CD4-positive, alpha-beta T cell (primary cell): ENCODE measurements at regions not wholly inside any gene's neighbourhood (a gene's known extent, or its start where the extent isn't known, plus 50 kb on each side); places are given as distances from the start of the nearest gene placed in this dataset.

ENCODE experiments used
- ATAC-seq: fragments of 200-7000 bp; cut with Tn5 transposase; one replicate; pipeline ENCODE4 v1.10.0; 2022; ENCODE audit warnings: mild to moderate bottlenecking; ENCODE audit not compliant: poor library complexity
- CTCF ChIA-PET: fragments of 350-600 bp; sonication (Branson Sonifier 250); formaldehyde crosslinking; loops from one replicate; lab custom pipeline; 2021; ENCODE audit warnings: antibody characterized with exemption, inconsistent platforms; lab: Charles Lee
- POLR2A ChIA-PET: fragments of 350-600 bp; sonication (Branson Sonifier 250); formaldehyde crosslinking; loops from one replicate; lab custom pipeline; 2021; ENCODE audit warnings: antibody characterized with exemption, inconsistent platforms; lab: Charles Lee
- DNase-seq, 14 experiments: peaks; one replicate each; pipeline ENCODE4 v3.0.0-alpha.2; 2013 to 2020; ENCODE audit warnings: mixed read lengths in 2 of 14
- H3K27ac ChIP-seq, 2 donors: one replicate each; pipeline versions ENCODE4 v1.5.1 to v1.7.0; 2013; ENCODE audit warnings: low read length in 2 of 2, low read depth in 1 of 2, mild to moderate bottlenecking in 1 of 2
- H3K27me3 ChIP-seq, 2 experiments: 1 replicate in 1 of 2; 2 replicates in 1 of 2; pipeline versions ENCODE4 v1.6.1 to v1.7.0; 2013; ENCODE audit warnings: low read length in 2 of 2, control low read depth in 1 of 2, mild to moderate bottlenecking in 1 of 2, moderate library complexity in 1 of 2; ENCODE audit not compliant: insufficient read depth in 2 of 2, control insufficient read depth in 1 of 2
- H3K36me3 ChIP-seq: one replicate; pipeline ENCODE4 v1.6.1; 2013; ENCODE audit warnings: low read length, control low read depth; ENCODE audit not compliant: insufficient read depth
- H3K4me1 ChIP-seq: one replicate; pipeline ENCODE4 v1.6.1; 2013; ENCODE audit warnings: low read length, control low read depth; ENCODE audit not compliant: insufficient read depth
- H3K4me3 ChIP-seq: one replicate; pipeline ENCODE4 v1.5.1; 2013; ENCODE audit warnings: mild to moderate bottlenecking, low read length, moderate library complexity
- H3K9me3 ChIP-seq, 2 experiments: 1 replicate in 1 of 2; 2 replicates in 1 of 2; pipeline versions ENCODE4 v1.6.1 to v1.7.0; 2013; ENCODE audit warnings: low read length in 2 of 2, mild to moderate bottlenecking in 2 of 2, control low read depth in 1 of 2, moderate library complexity in 1 of 2; ENCODE audit not compliant: control insufficient read depth in 1 of 2, insufficient read depth in 1 of 2
- H3K27ac Mint-ChIP-seq: one replicate; pipeline ENCODE4 v1.8.0; 2020; ENCODE audit warnings: mixed read lengths
- H3K27me3 Mint-ChIP-seq: one replicate; pipeline ENCODE4 v1.8.0; 2021; ENCODE audit warnings: mixed read lengths
- H3K36me3 Mint-ChIP-seq: one replicate; pipeline ENCODE4 v1.8.0; 2021; ENCODE audit warnings: low read depth, mixed read lengths
- H3K4me1 Mint-ChIP-seq: one replicate; pipeline ENCODE4 v1.8.0; 2021; ENCODE audit warnings: low read depth, mixed read lengths
- H3K4me3 Mint-ChIP-seq: one replicate; pipeline ENCODE4 v1.8.0; 2020; ENCODE audit warnings: mild to moderate bottlenecking, mixed read lengths
- H3K9me3 Mint-ChIP-seq: one replicate; pipeline ENCODE4 v1.8.0; 2020; ENCODE audit warnings: mixed read lengths
- intact Hi-C, 2 experiments: fragments of 100-400 bp; cut with DNase I in 1 of 2; cut with micrococcal nuclease in 1 of 2; formaldehyde crosslinking; loops; one replicate each; pipeline versions ENCODE4 v1.15.1 to v1.9.0; 2023 to 2025; cut with DNase I, micrococcal nuclease
- TF ChIP-seq, protein P1 (sequence below): fragments of 200-600 bp; IDR thresholded peaks from one replicate; pipeline ENCODE4 v1.8.0; 2022; ENCODE audit warnings: antibody characterized with exemption, mild to moderate bottlenecking

DNA sequence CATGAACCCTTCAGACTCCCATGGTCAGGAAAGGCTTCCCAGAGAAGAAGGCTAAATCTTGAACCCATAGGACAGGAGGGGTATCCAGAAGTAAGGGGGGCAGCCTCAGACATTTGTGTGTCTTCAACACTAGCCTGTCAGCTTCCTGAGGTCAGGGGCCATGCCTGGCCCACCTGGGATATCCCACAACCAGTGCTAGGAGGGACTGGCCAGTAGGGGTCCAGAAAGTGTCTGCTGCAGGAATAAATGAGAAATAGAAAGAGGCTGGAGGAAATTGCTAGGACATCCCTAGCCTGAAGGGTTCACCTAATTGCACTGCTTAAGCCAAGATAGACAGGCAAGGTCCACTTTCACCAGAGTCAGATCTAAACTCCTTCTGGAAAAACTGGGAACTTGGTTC, 799.6 kb upstream of the ID2 start:
- no peak overlapping the region for H3K27ac ChIP-seq
- TF ChIP-seq, protein P1, sequence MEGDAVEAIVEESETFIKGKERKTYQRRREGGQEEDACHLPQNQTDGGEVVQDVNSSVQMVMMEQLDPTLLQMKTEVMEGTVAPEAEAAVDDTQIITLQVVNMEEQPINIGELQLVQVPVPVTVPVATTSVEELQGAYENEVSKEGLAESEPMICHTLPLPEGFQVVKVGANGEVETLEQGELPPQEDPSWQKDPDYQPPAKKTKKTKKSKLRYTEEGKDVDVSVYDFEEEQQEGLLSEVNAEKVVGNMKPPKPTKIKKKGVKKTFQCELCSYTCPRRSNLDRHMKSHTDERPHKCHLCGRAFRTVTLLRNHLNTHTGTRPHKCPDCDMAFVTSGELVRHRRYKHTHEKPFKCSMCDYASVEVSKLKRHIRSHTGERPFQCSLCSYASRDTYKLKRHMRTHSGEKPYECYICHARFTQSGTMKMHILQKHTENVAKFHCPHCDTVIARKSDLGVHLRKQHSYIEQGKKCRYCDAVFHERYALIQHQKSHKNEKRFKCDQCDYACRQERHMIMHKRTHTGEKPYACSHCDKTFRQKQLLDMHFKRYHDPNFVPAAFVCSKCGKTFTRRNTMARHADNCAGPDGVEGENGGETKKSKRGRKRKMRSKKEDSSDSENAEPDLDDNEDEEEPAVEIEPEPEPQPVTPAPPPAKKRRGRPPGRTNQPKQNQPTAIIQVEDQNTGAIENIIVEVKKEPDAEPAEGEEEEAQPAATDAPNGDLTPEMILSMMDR = no peak
- Mint-ChIP-seq H3K4me3 (no peak overlapping the region), H3K27ac (no peak overlapping the region), H3K27me3 (no peaks in the 10 kb centered on the region), H3K9me3 (no peaks in the 10 kb centered on the region), H3K4me1 (no peaks in the 10 kb centered on the region), H3K36me3 (no peaks in the 10 kb centered on the region)
- POLR2A ChIA-PET = no interaction called here
- H3K36me3 ChIP-seq = no peaks in the 10 kb centered on the region
- DNase-seq (no peak), ATAC-seq (no peak)
- no peaks in the 10 kb centered on the region for H3K27me3 ChIP-seq
- CTCF ChIA-PET = no interaction called here
- intact Hi-C loops = no loop called here
- no peaks in the 10 kb centered on the region for H3K9me3 ChIP-seq
- no peak overlapping the region for H3K4me3 ChIP-seq
- no peaks in the 10 kb centered on the region for H3K4me1 ChIP-seq

DNA sequence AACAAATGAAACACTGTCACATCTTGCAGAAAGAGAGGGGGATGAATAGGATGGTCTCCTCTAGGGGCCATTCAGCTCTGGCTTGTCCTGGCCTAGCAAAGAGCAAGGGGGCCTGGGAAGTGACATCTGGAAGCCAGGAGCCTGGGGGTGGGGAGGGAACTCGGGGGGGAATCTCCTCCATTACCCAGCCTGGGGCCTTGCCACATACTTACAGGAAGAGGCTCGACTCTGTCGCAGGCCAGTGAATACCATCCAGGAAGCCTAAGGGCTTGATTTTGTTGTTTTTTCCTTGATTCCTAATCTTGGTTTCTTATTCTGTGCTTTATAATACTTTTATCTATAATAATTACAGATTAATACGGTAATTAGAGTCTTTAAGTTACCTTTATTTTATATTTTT, 797.5 kb upstream of the ID2 start:
- H3K4me3 Mint-ChIP-seq = no peak overlapping the region
- H3K36me3 Mint-ChIP-seq = no peaks in the 10 kb centered on the region
- H3K9me3 Mint-ChIP-seq = no peaks in the 10 kb centered on the region
- no peak overlapping the region for H3K27ac Mint-ChIP-seq
- DNase-seq (no peak), ATAC-seq (no peak)
- H3K4me1 ChIP-seq = no peaks in the 10 kb centered on the region
- H3K27ac ChIP-seq = no peak overlapping the region
- no peak overlapping the region for H3K4me3 ChIP-seq
- H3K4me1 Mint-ChIP-seq = no peaks in the 10 kb centered on the region
- POLR2A ChIA-PET = no interaction called here
- CTCF ChIA-PET = no interaction called here
- no peaks in the 10 kb centered on the region for H3K9me3 ChIP-seq
- intact Hi-C loops = no loop called here
- TF ChIP-seq, protein P1 = no peak
- H3K27me3 Mint-ChIP-seq = no peaks in the 10 kb centered on the region
- H3K36me3 ChIP-seq = no peaks in the 10 kb centered on the region
- no peaks in the 10 kb centered on the region for H3K27me3 ChIP-seq

DNA sequence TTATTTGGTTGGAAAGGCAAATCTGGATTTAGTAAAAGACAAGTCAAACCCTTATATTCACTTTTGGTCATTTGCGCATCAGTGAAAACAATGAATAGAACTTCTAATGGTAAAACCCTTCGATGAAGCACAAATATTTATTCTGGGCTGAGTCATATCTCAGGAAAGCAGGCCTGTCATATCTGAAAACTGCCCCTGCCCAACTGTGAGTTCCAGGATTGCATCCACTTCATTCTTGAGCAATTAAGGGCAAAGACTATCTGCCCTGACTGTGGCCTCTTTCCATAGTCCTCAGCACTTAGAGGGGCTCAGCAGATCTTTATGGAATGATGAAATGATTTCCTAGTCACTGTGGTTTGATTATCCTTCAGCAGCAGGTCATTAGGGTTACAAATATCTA, 795.2 kb upstream of the ID2 start:
- no peaks in the 10 kb centered on the region for H3K9me3 Mint-ChIP-seq
- no peak overlapping the region for H3K27ac ChIP-seq
- no peak for ATAC-seq
- H3K4me1 ChIP-seq = no peaks in the 10 kb centered on the region
- TF ChIP-seq, protein P1 = no peak
- no peak for DNase-seq
- H3K27me3 ChIP-seq = no peaks in the 10 kb centered on the region
- H3K4me1 Mint-ChIP-seq = no peaks in the 10 kb centered on the region
- no peak overlapping the region for H3K4me3 ChIP-seq
- H3K9me3 ChIP-seq = no peaks in the 10 kb centered on the region
- intact Hi-C loops = no loop called here
- no peak overlapping the region for H3K27ac Mint-ChIP-seq
- H3K27me3 Mint-ChIP-seq = no peaks in the 10 kb centered on the region
- H3K36me3 ChIP-seq = no peaks in the 10 kb centered on the region
- H3K36me3 Mint-ChIP-seq = no peaks in the 10 kb centered on the region
- H3K4me3 Mint-ChIP-seq = no peak overlapping the region
- ChIA-PET CTCF (no interaction called here), POLR2A (no interaction called here)
